HEK293 (cell line): ENCODE measurements at regions not wholly inside any gene's neighbourhood (a gene's known extent, or its start where the extent isn't known, plus 50 kb on each side); places are given as distances from the start of the nearest gene placed in this dataset.

Experiments used
- CTCF ChIA-PET: fragments of 350-600 bp; formaldehyde crosslinking; extraction: SDS; loops from one replicate; lab custom pipeline; 2021; ENCODE audit warnings: antibody characterized with exemption; lab: Yijun Ruan, JAX
- POLR2A ChIA-PET: fragments of 300-600 bp; formaldehyde crosslinking; extraction: SDS; loops from one replicate; lab custom pipeline; 2020; ENCODE audit warnings: antibody characterized with exemption, inconsistent platforms; lab: Yijun Ruan, JAX
- H3K27ac ChIP-seq: fragments of 200-500 bp; sonication (Bioruptor generic); 2 replicates; pipeline ENCODE4 v1.5.1; 2014; ENCODE audit warnings: low read depth, low read length, control low read depth, inconsistent platforms; ENCODE audit errors: extremely low read depth
- H3K36me3 ChIP-seq, 2 experiments: fragments of 200-500 bp in 1 of 2; sonication (Bioruptor generic) in 1 of 2; 1 replicate in 1 of 2; 2 replicates in 1 of 2; pipeline ENCODE4 v1.5.1; 2014 to 2017; ENCODE audit warnings: inconsistent platforms in 2 of 2, low read length in 2 of 2; ENCODE audit not compliant: control insufficient read depth in 2 of 2, insufficient read depth in 1 of 2
- H3K4me1 ChIP-seq: fragments of 200-500 bp; sonication (Bioruptor generic); 2 replicates; pipeline ENCODE4 v1.5.1; 2014; ENCODE audit warnings: mild to moderate bottlenecking, low read length, inconsistent platforms; ENCODE audit not compliant: control insufficient read depth, insufficient read depth
- H3K4me3 ChIP-seq: 2 replicates; pipeline ENCODE4 v1.5.1; 2011; ENCODE audit warnings: low read depth, mild to moderate bottlenecking, control low read depth, low read length, moderate library complexity
- H3K9me3 ChIP-seq: fragments of 200-500 bp; sonication (Bioruptor generic); 2 replicates; pipeline ENCODE4 v1.5.1; 2014; ENCODE audit warnings: low read depth, low read length, inconsistent platforms; ENCODE audit not compliant: control insufficient read depth, insufficient read depth
- CTCF ChIP-seq: fragments of 450-650 bp; formaldehyde crosslinking; IDR thresholded peaks from 2 replicates; pipeline ENCODE4 v1.5.1; 2016; ENCODE audit warnings: missing biosample characterization, missing genetic modification characterization
- HOXD13 ChIP-seq: sonication (generic); formaldehyde crosslinking; IDR thresholded peaks from 2 replicates; pipeline ENCODE4 v1.8.0; 2022; ENCODE audit warnings: missing genetic modification reagents, borderline replicate concordance
- IKZF3 ChIP-seq: fragments of 450-650 bp; IDR thresholded peaks from 2 replicates; pipeline ENCODE4 v1.5.0; 2018; ENCODE audit warnings: missing biosample characterization, mild to moderate bottlenecking, missing genetic modification characterization, moderate library complexity
- MZF1 ChIP-seq: fragments of 450-650 bp; formaldehyde crosslinking; IDR thresholded peaks from 2 replicates; pipeline ENCODE4 v1.5.1; 2017; ENCODE audit warnings: missing biosample characterization, missing genetic modification characterization, borderline replicate concordance
- PRDM1 ChIP-seq: fragments of 450-650 bp; formaldehyde crosslinking; IDR thresholded peaks from 2 replicates; pipeline ENCODE4; 2016; ENCODE audit warnings: missing biosample characterization, missing genetic modification characterization
- ZBTB1 ChIP-seq: fragments of 450-650 bp; formaldehyde crosslinking; IDR thresholded peaks from 2 replicates; pipeline ENCODE4 v1.5.1; 2016; ENCODE audit warnings: missing biosample characterization, missing genetic modification characterization
- ZBTB7A ChIP-seq: fragments of 450-650 bp; formaldehyde crosslinking; IDR thresholded peaks from 2 replicates; pipeline ENCODE4 v1.5.1; 2016; ENCODE audit warnings: low read depth, missing biosample characterization, missing genetic modification characterization
- ZNF132 ChIP-seq: fragments of 450-650 bp; formaldehyde crosslinking; IDR thresholded peaks from 2 replicates; pipeline ENCODE4 v1.5.1; 2017; ENCODE audit warnings: missing biosample characterization, missing genetic modification characterization, borderline replicate concordance
- ZNF169 ChIP-seq: fragments of 450-650 bp; formaldehyde crosslinking; IDR thresholded peaks from 2 replicates; pipeline ENCODE4 v1.5.1; 2016; ENCODE audit warnings: missing biosample characterization, missing genetic modification characterization
- ZNF184 ChIP-seq: fragments of 450-650 bp; IDR thresholded peaks from 2 replicates; pipeline ENCODE4 v1.5.1; 2018; ENCODE audit warnings: missing biosample characterization, mild to moderate bottlenecking, missing genetic modification characterization
- ZNF274 ChIP-seq, 2 experiments: fragments of 200-500 bp in 1 of 2; fragments of 450-650 bp in 1 of 2; sonication (Bioruptor generic) in 1 of 2; formaldehyde crosslinking in 1 of 2; IDR thresholded peaks; 2 replicates each; pipeline versions ENCODE4 v1.5.1 to v1.6.1; 2014 to 2016; ENCODE audit warnings: borderline replicate concordance in 1 of 2, inconsistent platforms in 1 of 2, low read length in 1 of 2, missing biosample characterization in 1 of 2, missing genetic modification characterization in 1 of 2
- ZNF362 ChIP-seq: fragments of 450-650 bp; formaldehyde crosslinking; IDR thresholded peaks from 2 replicates; pipeline ENCODE4 v1.5.1; 2016; ENCODE audit warnings: missing biosample characterization, missing genetic modification characterization
- ZNF37A ChIP-seq: fragments of 450-650 bp; IDR thresholded peaks from 2 replicates; pipeline ENCODE4 v1.5.1; 2018; ENCODE audit warnings: missing biosample characterization, missing genetic modification characterization
- ZNF513 ChIP-seq: fragments of 450-650 bp; IDR thresholded peaks from 2 replicates; pipeline ENCODE4 v1.5.1; 2018; ENCODE audit warnings: missing biosample characterization, missing genetic modification characterization
- ZNF610 ChIP-seq: fragments of 450-650 bp; formaldehyde crosslinking; IDR thresholded peaks from 2 replicates; pipeline ENCODE4 v1.5.1; 2016; ENCODE audit warnings: missing biosample characterization, missing genetic modification characterization, borderline replicate concordance
- ZNF654 ChIP-seq: fragments of 450-650 bp; formaldehyde crosslinking; IDR thresholded peaks from 2 replicates; pipeline ENCODE4 v1.5.1; 2016; ENCODE audit warnings: low read depth, missing biosample characterization, missing genetic modification characterization
- ZNF777 ChIP-seq: fragments of 450-650 bp; formaldehyde crosslinking; IDR thresholded peaks from 2 replicates; pipeline ENCODE4 v1.5.1; 2017; ENCODE audit warnings: missing biosample characterization, missing genetic modification characterization, borderline replicate concordance

- H3K9me3 ChIP-seq, result no peaks in the 10 kb centered on the region
- TF ChIP-seq ZNF513 (tag by site-specific recombination) (no peak), ZBTB1 (no peak), PRDM1 (no peak), ZBTB7A (tag by site-specific recombination) (no peak), ZNF610 (no peak), ZNF777 (tag by site-specific recombination) (no peak), ZNF37A (no peak), ZNF132 (tag by site-specific recombination) (no peak), ZNF169 (tag by site-specific recombination) (no peak), ZNF184 (tag by site-specific recombination) (no peak), MZF1 (tag by site-specific recombination) (no peak), ZNF362 (tag by site-specific recombination) (no peak), HOXD13 (CRISPR knock-in tag) (no peak), IKZF3 (tag by site-specific recombination) (no peak)
- TF ChIP-seq, all 188 proteins: peak for 0
- POLR2A ChIA-PET, result no interaction called here
- CTCF ChIA-PET, result interaction anchor here (0.6 to 6.6 kb wide), 17 partner anchors 12 to 1298 kb away, joined by 3 to 184 read pairs (median 6); no protein-coding TSS in a partner anchor
- H3K4me1 ChIP-seq, result no peaks in the 10 kb centered on the region
- H3K4me3 ChIP-seq, result no peak overlapping the region
- H3K36me3 ChIP-seq, result no peaks in the 10 kb centered on the region
- no peak overlapping the region for H3K27ac ChIP-seq
Observed at GRCh38 chr9:126556560-126557250, 57.0 kb upstream of the LMX1B start.

GRCh38 chr9:126558051-126558665 is 55.6 kb upstream of the LMX1B start:
- Histone ChIP-seq H3K4me3 (no peak overlapping the region), H3K4me1 (no peaks in the 10 kb centered on the region), H3K9me3 (no peaks in the 10 kb centered on the region), H3K27ac (no peak overlapping the region), H3K36me3 (no peaks in the 10 kb centered on the region)
- ChIA-PET POLR2A (interaction anchor here (0.6 to 0.8 kb wide), 3 partner anchors 57 to 1409 kb away, joined by 3 to 4 read pairs (median 3); no protein-coding TSS in a partner anchor), CTCF (interaction anchor here (0.5 to 6.6 kb wide), 64 partner anchors 9 to 1071 kb away, joined by 3 to 184 read pairs (median 4); no protein-coding TSS in a partner anchor)
- TF ChIP-seq ZNF654 (tag by site-specific recombination), result peak; percentile 75
- peak; percentile 48 for TF ChIP-seq CTCF (tag by site-specific recombination)
- no peak for TF ChIP-seq ZNF274 (IDR thresholded peaks at IDR 0.05; ENCODE audit: low read length)
- no peak for TF ChIP-seq ZNF274 (tag by site-specific recombination; IDR thresholded peaks at IDR 0.05; ENCODE audit: borderline replicate concordance)
